HepG2 (cell line): ENCODE measurements at regions not wholly inside any gene's neighbourhood (a gene's known extent, or its start where the extent isn't known, plus 50 kb on each side); places are given as distances from the start of the nearest gene placed in this dataset.
"Not testable (repeated sequence)": the region's sequence is repeated elsewhere in the genome, so short reads cannot be mapped to it uniquely, and the experiment has no call there.

Experiments
- ATAC-seq: fragments of 200-7000 bp; cut with Tn5 transposase; 3 replicates; pipeline ENCODE4 v1.9.1; 2020; ENCODE audit warnings: mild to moderate bottlenecking, moderate library complexity
- BruUV-seq: library from RNA; stranded (reverse); fragments of 400-500 nt; replicated peaks from 2 replicates; lab custom pipeline; 2021; lab: Mats Ljungman, UMichigan
- CTCF ChIA-PET: fragments of 300-600 bp; formaldehyde crosslinking; extraction: SDS; loops from one replicate; lab custom pipeline; 2021; ENCODE audit warnings: low total read pairs, inconsistent platforms, low intra/inter-chr PET ratio; lab: Yijun Ruan, JAX
- POLR2A ChIA-PET: fragments of 350-600 bp; sonication (Branson Sonifier 250); formaldehyde crosslinking; loops from one replicate; lab custom pipeline; 2020; ENCODE audit warnings: antibody characterized with exemption, inconsistent platforms; lab: Yijun Ruan, JAX
- DNase-seq: peaks from one replicate; pipeline ENCODE4 v3.0.0-alpha.2; 2015; ENCODE audit warnings: low spot score
- FAIRE-seq: peaks from 3 replicates; lab custom pipeline; 2011; peaks lifted over from hg19 to GRCh38; lab: Jason Lieb, UNC
- H2AFZ ChIP-seq: one replicate; pipeline ENCODE4 v1.6.1; 2011; ENCODE audit warnings: low read length, inconsistent platforms
- H3K27ac ChIP-seq: fragments of 300-600 bp; 3 replicates; pipeline ENCODE4 v1.8.0; 2011; ENCODE audit warnings: mixed run types, mild to moderate bottlenecking, mixed read lengths, low read length, inconsistent platforms; ENCODE audit not compliant: insufficient read depth; ENCODE audit errors: extremely low read length
- H3K27me3 ChIP-seq, 2 experiments: fragments of 200-600 bp in 1 of 2; 2 replicates in 1 of 2; 3 replicates in 1 of 2; pipeline versions ENCODE4 v1.6.0 to v1.8.0; 2011; ENCODE audit warnings: low read length in 2 of 2, mild to moderate bottlenecking in 2 of 2, moderate library complexity in 2 of 2, inconsistent platforms in 1 of 2; ENCODE audit not compliant: insufficient read depth in 2 of 2, control insufficient read depth in 1 of 2
- H3K36me3 ChIP-seq, 2 experiments: fragments of 200-600 bp in 1 of 2; replicated peaks in 1 of 2; 2 replicates in 1 of 2; 3 replicates in 1 of 2; pipeline versions ENCODE4 v1.5.1 to v1.8.0; 2011; ENCODE audit warnings: low read length in 2 of 2, inconsistent platforms in 1 of 2; ENCODE audit not compliant: insufficient read depth in 2 of 2, control insufficient read depth in 1 of 2
- H3K4me1 ChIP-seq: 2 replicates; pipeline ENCODE4 v1.5.1; 2012; ENCODE audit warnings: low read length, inconsistent platforms; ENCODE audit not compliant: insufficient read depth
- H3K4me2 ChIP-seq: 2 replicates; pipeline ENCODE4 v1.6.0; 2011; ENCODE audit warnings: low read depth, low read length, inconsistent platforms
- H3K4me3 ChIP-seq, 3 experiments: fragments of 200-600 bp in 1 of 3; sonication (generic), shearing (Covaris generic) in 1 of 3; replicated peaks in 1 of 3; 2 replicates each; pipeline ENCODE4 v1.5.1; 2011 to 2016; ENCODE audit warnings: low read length in 3 of 3, inconsistent platforms in 2 of 3, low read depth in 2 of 3, mild to moderate bottlenecking in 2 of 3, control low read depth in 1 of 3, mixed read lengths in 1 of 3; ENCODE audit not compliant: insufficient read depth in 1 of 3
- H3K79me2 ChIP-seq: one replicate; pipeline ENCODE4 v1.6.1; 2011; ENCODE audit warnings: low read length, inconsistent platforms; ENCODE audit not compliant: insufficient read depth
- H3K9ac ChIP-seq: 2 replicates; pipeline ENCODE4 v1.6.0; 2011; ENCODE audit warnings: mild to moderate bottlenecking, low read depth, low read length, inconsistent platforms; ENCODE audit not compliant: insufficient read depth
- H3K9me3 ChIP-seq: 2 replicates; pipeline ENCODE4 v1.5.1; 2012; ENCODE audit warnings: mild to moderate bottlenecking, low read length
- H4K20me1 ChIP-seq: 2 replicates; pipeline ENCODE4 v1.6.0; 2011; ENCODE audit warnings: inconsistent platforms, mild to moderate bottlenecking, low read length, moderate library complexity; ENCODE audit not compliant: insufficient read depth
- FOXC1 ChIP-seq: sonication (generic); formaldehyde crosslinking; IDR thresholded peaks from 2 replicates; pipeline ENCODE4 v1.8.0; 2022; ENCODE audit warnings: mild to moderate bottlenecking, missing genetic modification reagents, borderline replicate concordance
- HNF1A ChIP-seq, 2 experiments: sonication (generic) in 1 of 2; formaldehyde crosslinking in 1 of 2; IDR thresholded peaks; 2 replicates each; pipeline versions ENCODE4 v1.4.0 to v1.6.1; 2016 to 2020; ENCODE audit warnings: borderline replicate concordance in 1 of 2, low read depth in 1 of 2, mild to moderate bottlenecking in 1 of 2, missing genetic modification reagents in 1 of 2
- ZNF432 ChIP-seq: sonication (generic); formaldehyde crosslinking; IDR thresholded peaks from 2 replicates; pipeline ENCODE4 v1.5.0; 2020; ENCODE audit warnings: missing genetic modification reagents, mild to moderate bottlenecking, borderline replicate concordance
- ZNF550 ChIP-seq: sonication (generic); formaldehyde crosslinking; IDR thresholded peaks from 2 replicates; pipeline ENCODE4 v1.4.0; 2020; ENCODE audit warnings: mild to moderate bottlenecking, missing genetic modification reagents, borderline replicate concordance
- ZNF670 ChIP-seq: sonication (generic); formaldehyde crosslinking; IDR thresholded peaks from 2 replicates; pipeline ENCODE4 v1.8.0; 2022; ENCODE audit warnings: mild to moderate bottlenecking, missing genetic modification reagents, borderline replicate concordance
- WGBS: methylation state at CpG from one replicate; pipeline ENCODE4 v1.1.6; 2017; ENCODE audit warnings: low lambda C conversion rate; 5-methylcytosine and 5-hydroxymethylcytosine counted together
- in situ Hi-C: cut with HindIII; loops from 2 replicates; pipeline ENCODE4 v1.10.0; 2017; ENCODE audit warnings: low pct_unique_long_range_greater_than_20kb; ENCODE audit not compliant: extremely low pct_ligation_motif_present
- intact Hi-C: fragments of 100-400 bp; cut with micrococcal nuclease; formaldehyde crosslinking; loops from one replicate; pipeline ENCODE4 v1.10.0; 2022; ENCODE audit not compliant: unreplicated experiment

DNA sequence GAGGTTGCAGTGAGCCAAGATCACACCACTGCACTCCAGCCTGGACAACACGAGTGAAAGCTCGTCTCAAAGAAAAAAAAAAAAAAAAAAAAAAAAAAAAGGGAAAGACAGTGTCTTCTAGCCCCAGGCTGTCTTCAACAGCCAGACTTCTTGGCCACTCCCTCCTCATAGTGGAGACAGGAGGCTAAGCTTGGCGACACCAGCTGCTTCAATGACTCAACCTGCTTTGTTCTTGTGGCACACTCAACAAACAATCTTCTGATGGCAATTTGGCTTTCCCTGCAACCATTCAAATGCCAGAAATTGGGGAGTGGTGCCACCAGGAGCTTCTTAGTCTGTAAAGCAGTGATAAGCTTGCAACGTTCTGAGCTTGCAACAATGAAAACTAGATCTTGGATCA, 290.4 kb upstream of the DYNLRB2 start:
- FAIRE-seq (no peak), ATAC-seq (no peak), DNase-seq (no peak)
- Histone ChIP-seq H3K27ac (no peak overlapping the region), H3K9me3 (no peaks in the 10 kb centered on the region), H3K4me3 (no peak overlapping the region), H3K4me2 (no peak overlapping the region), H3K9ac (no peak overlapping the region), H3K79me2 (no peaks in the 10 kb centered on the region), H3K27me3 (no peaks in the 10 kb centered on the region), H3K4me1 (no peaks in the 10 kb centered on the region), H2AFZ (no peak overlapping the region), H3K36me3 (no peaks in the 10 kb centered on the region), H4K20me1 (no peaks in the 10 kb centered on the region)
- intact Hi-C loops (no loop called here), in situ Hi-C loops (no loop called here)
- 70% methylated on average over 4 of the region's 4 CpGs for WGBS
- POLR2A ChIA-PET: interaction anchor here (1.1 kb wide), 2 partner anchors 11 to 12 kb away, joined by 3 read pairs; no protein-coding TSS in a partner anchor
- BruUV-seq: no TSS peak
- CTCF ChIA-PET: no interaction called here
- TF ChIP-seq FOXC1 (CRISPR knock-in tag) (no peak), ZNF550 (CRISPR knock-in tag) (no peak), ZNF432 (CRISPR knock-in tag) (no peak), ZNF670 (CRISPR knock-in tag) (no peak), HNF1A (IDR thresholded peaks at IDR 0.05; ENCODE audit: low read depth) (no peak), HNF1A (CRISPR knock-in tag; IDR thresholded peaks at IDR 0.05; ENCODE audit: borderline replicate concordance) (no peak)

DNA sequence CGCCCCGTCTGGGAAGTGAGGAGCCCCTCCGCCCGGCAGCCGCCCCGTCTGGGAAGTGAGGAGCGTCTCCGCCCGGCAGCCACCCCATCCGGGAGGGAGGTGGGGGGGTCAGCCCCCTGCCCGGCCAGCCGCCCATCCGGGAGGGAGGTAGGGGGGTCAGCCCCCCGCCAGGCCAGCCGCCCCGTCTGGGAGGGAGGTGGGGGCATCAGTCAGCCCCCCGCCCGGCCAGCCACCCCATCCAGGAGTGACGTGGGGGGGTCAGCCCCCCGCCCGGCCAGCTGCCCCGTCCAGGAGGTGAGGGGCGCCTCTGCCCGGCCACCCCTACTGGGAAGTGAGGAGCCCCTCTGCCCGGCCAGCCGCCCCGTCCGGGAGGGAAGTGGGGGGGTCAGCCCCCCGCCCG, 297.5 kb upstream of the DYNLRB2 start:
- ATAC-seq, H3K36me3 ChIP-seq, intact Hi-C loops, in situ Hi-C loops, H4K20me1 ChIP-seq, CTCF ChIA-PET, H3K9ac ChIP-seq, H3K4me2 ChIP-seq, POLR2A ChIA-PET, BruUV-seq, H3K27me3 ChIP-seq, DNase-seq, H3K27ac ChIP-seq, FAIRE-seq, H3K79me2 ChIP-seq, H2AFZ ChIP-seq, H3K4me1 ChIP-seq, H3K4me3 ChIP-seq: not testable (repeated sequence)
- peaks cover 14% of the 10 kb centered on the region; the same call in 1 of the 2 replicates for H3K9me3 ChIP-seq
- WGBS: no CpG with 5 or more reads among the region's 30 CpGs
